ENCODE measurements at regions not wholly inside any gene's neighbourhood (a gene's known extent, or its start where the extent isn't known, plus 50 kb on each side); places are given as distances from the start of the nearest gene placed in this dataset.

- TF ChIP-seq, protein P1, sequence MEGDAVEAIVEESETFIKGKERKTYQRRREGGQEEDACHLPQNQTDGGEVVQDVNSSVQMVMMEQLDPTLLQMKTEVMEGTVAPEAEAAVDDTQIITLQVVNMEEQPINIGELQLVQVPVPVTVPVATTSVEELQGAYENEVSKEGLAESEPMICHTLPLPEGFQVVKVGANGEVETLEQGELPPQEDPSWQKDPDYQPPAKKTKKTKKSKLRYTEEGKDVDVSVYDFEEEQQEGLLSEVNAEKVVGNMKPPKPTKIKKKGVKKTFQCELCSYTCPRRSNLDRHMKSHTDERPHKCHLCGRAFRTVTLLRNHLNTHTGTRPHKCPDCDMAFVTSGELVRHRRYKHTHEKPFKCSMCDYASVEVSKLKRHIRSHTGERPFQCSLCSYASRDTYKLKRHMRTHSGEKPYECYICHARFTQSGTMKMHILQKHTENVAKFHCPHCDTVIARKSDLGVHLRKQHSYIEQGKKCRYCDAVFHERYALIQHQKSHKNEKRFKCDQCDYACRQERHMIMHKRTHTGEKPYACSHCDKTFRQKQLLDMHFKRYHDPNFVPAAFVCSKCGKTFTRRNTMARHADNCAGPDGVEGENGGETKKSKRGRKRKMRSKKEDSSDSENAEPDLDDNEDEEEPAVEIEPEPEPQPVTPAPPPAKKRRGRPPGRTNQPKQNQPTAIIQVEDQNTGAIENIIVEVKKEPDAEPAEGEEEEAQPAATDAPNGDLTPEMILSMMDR (optimal IDR thresholded peaks at IDR 0.05 in 1 of 3, IDR thresholded peaks at IDR 0.05 in 1 of 3, conservative IDR thresholded peaks at IDR 0.05 in 1 of 3; ENCODE audit: extremely low read depth in 1 of 3, insufficient read depth in 2 of 3, low read length in 3 of 3): no peak
- TF ChIP-seq EZH2 (IDR thresholded peaks at IDR 0.05; ENCODE audit: low read length): no peak
Observed at GRCh38 chr3:77746048-77746447, 706.1 kb downstream of the ROBO2 start.

Data from keratinocyte (primary cell).